Endothelial cell of umbilical vein (primary cell): ENCODE measurements at regions not wholly inside any gene's neighbourhood (a gene's known extent, or its start where the extent isn't known, plus 50 kb on each side); places are given as distances from the start of the nearest gene placed in this dataset.

Source experiments
- BruUV-seq: library from RNA; stranded (reverse); fragments of 400-500 nt; replicated peaks from 2 replicates; lab custom pipeline; 2021; lab: Mats Ljungman, UMichigan
- CTCF ChIA-PET: fragments of 300-600, 350-600 bp; sonication (Branson Sonifier 250); formaldehyde crosslinking; loops from one replicate; lab custom pipeline; 2021; ENCODE audit warnings: antibody characterized with exemption, inconsistent platforms; lab: Charles Lee
- POLR2A ChIA-PET: fragments of 300-600, 350-600 bp; sonication (Branson Sonifier 250); formaldehyde crosslinking; loops from one replicate; lab custom pipeline; 2021; ENCODE audit warnings: antibody characterized with exemption, inconsistent platforms; lab: Charles Lee
- DNase-seq: peaks from one replicate; pipeline ENCODE4 v3.0.0-alpha.2; 2011; ENCODE audit warnings: low read depth, low spot score
- FAIRE-seq: peaks from 2 replicates; lab custom pipeline; 2011; peaks lifted over from hg19 to GRCh38; lab: Jason Lieb, UNC
- H2AFZ ChIP-seq: 2 replicates; pipeline ENCODE4 v1.6.0; 2012; ENCODE audit warnings: low read depth, low read length, control low read depth, inconsistent platforms
- H3K27ac ChIP-seq: 2 replicates; pipeline ENCODE4 v1.5.1; 2011; ENCODE audit warnings: low read depth, mild to moderate bottlenecking, control low read depth, low read length, moderate library complexity; ENCODE audit not compliant: insufficient read depth
- H3K27me3 ChIP-seq, 2 experiments: 2 replicates each; pipeline versions ENCODE4 v1.6.0 to v1.6.1; 2011; ENCODE audit warnings: low read length in 2 of 2, mixed read lengths in 1 of 2; ENCODE audit not compliant: control insufficient read depth in 2 of 2, insufficient read depth in 2 of 2
- H3K36me3 ChIP-seq, 2 experiments: 2 replicates in 1 of 2; 3 replicates in 1 of 2; pipeline ENCODE4 v1.5.1; 2011; ENCODE audit warnings: low read length in 2 of 2, mild to moderate bottlenecking in 1 of 2, moderate library complexity in 1 of 2; ENCODE audit not compliant: control insufficient read depth in 2 of 2, insufficient read depth in 2 of 2; ENCODE audit errors: extremely low read depth in 1 of 2
- H3K4me1 ChIP-seq: 3 replicates; pipeline ENCODE4 v1.5.1; 2011; ENCODE audit warnings: mild to moderate bottlenecking, low read length; ENCODE audit not compliant: control insufficient read depth, insufficient read depth; ENCODE audit errors: extremely low read depth
- H3K4me2 ChIP-seq: 2 replicates; pipeline ENCODE4 v1.6.1; 2011; ENCODE audit warnings: low read length, control low read depth, mixed read lengths; ENCODE audit not compliant: insufficient read depth
- H3K4me3 ChIP-seq, 3 experiments: fragments of 200-600 bp in 1 of 3; sonication (generic), shearing (Covaris generic) in 1 of 3; replicated peaks in 1 of 3; 2 replicates each; pipeline ENCODE4 v1.5.1; 2011 to 2016; ENCODE audit warnings: control low read depth in 3 of 3, low read length in 3 of 3, mild to moderate bottlenecking in 2 of 3, inconsistent platforms in 1 of 3, low read depth in 1 of 3, moderate library complexity in 1 of 3; ENCODE audit not compliant: insufficient read depth in 1 of 3
- H3K79me2 ChIP-seq: 2 replicates; pipeline ENCODE4 v1.6.0; 2012; ENCODE audit warnings: low read length, inconsistent platforms; ENCODE audit not compliant: control insufficient read depth, insufficient read depth
- H3K9ac ChIP-seq: replicated peaks from 2 replicates; pipeline ENCODE3; 2011; ENCODE audit warnings: low read length, control low read depth; ENCODE audit not compliant: insufficient read depth; ENCODE audit errors: extremely low read depth
- H3K9me1 ChIP-seq: replicated peaks from 3 replicates; pipeline ENCODE4 v1.6.0; 2011; ENCODE audit warnings: mild to moderate bottlenecking, low read length; ENCODE audit not compliant: control insufficient read depth, insufficient read depth; ENCODE audit errors: extremely low read depth
- H3K9me3 ChIP-seq: replicated peaks from 2 replicates; pipeline ENCODE4 v1.5.1; 2012; ENCODE audit warnings: low read length, inconsistent platforms; ENCODE audit not compliant: control insufficient read depth, insufficient read depth
- H4K20me1 ChIP-seq: replicated peaks from 2 replicates; pipeline ENCODE3; 2011; ENCODE audit warnings: mild to moderate bottlenecking, low read length; ENCODE audit not compliant: control insufficient read depth, insufficient read depth; ENCODE audit errors: extremely low read depth
- CTCF ChIP-seq, 2 donors: IDR thresholded peaks; 1 replicate in 1 of 2; 2 replicates in 1 of 2; pipeline ENCODE4 v1.5.1; 2011; ENCODE audit warnings: low read length in 2 of 2, mild to moderate bottlenecking in 2 of 2, moderate library complexity in 2 of 2, control low read depth in 1 of 2, inconsistent platforms in 1 of 2, low read depth in 1 of 2; ENCODE audit not compliant: insufficient read depth in 1 of 2; ENCODE audit errors: extremely low read depth in 1 of 2
- EZH2 ChIP-seq: IDR thresholded peaks from 2 replicates; pipeline ENCODE4 v1.6.1; 2012; ENCODE audit warnings: borderline replicate concordance, low read depth, mild to moderate bottlenecking, moderate library complexity, low read length, inconsistent platforms; ENCODE audit not compliant: severe bottlenecking
- FOS ChIP-seq: IDR thresholded peaks from 2 replicates; pipeline ENCODE4 v1.6.1; 2011; ENCODE audit warnings: mild to moderate bottlenecking, low read length, moderate library complexity, borderline replicate concordance; ENCODE audit not compliant: insufficient read depth
- GATA2 ChIP-seq: IDR thresholded peaks from 2 replicates; pipeline ENCODE4 v1.7.0; 2011; ENCODE audit warnings: low read depth, mild to moderate bottlenecking, moderate library complexity, mixed read lengths, low read length; ENCODE audit not compliant: insufficient read length, insufficient read depth
- JUN ChIP-seq: IDR thresholded peaks from 2 replicates; pipeline ENCODE4 v1.6.1; 2011; ENCODE audit warnings: borderline replicate concordance, low read depth; ENCODE audit not compliant: insufficient read length, insufficient read depth
- MAX ChIP-seq: IDR thresholded peaks from 2 replicates; pipeline ENCODE4 v1.6.1; 2011; ENCODE audit not compliant: insufficient read depth, insufficient read length
- MYC ChIP-seq: IDR thresholded peaks from one replicate; pipeline ENCODE4 v1.6.1; 2011; ENCODE audit warnings: mild to moderate bottlenecking, low read depth, low read length
- POLR2A ChIP-seq: IDR thresholded peaks from 2 replicates; pipeline ENCODE4 v1.6.1; 2012; ENCODE audit warnings: low read depth, mild to moderate bottlenecking, control low read depth, low read length
- POLR2AphosphoS5 ChIP-seq: IDR thresholded peaks from 2 replicates; pipeline ENCODE4 v1.6.1; 2012; ENCODE audit warnings: low read depth, mild to moderate bottlenecking, control low read depth, low read length, moderate library complexity; ENCODE audit not compliant: insufficient read depth
- dilution Hi-C: fragments of 300-500 bp; cut with MboI; formaldehyde crosslinking; loops from one replicate; pipeline ENCODE4 v1.15.0; 2019; ENCODE audit warnings: low sequenced_read_pairs; ENCODE audit not compliant: extremely low pct_ligation_motif_present
- intact Hi-C: fragments of 100-400 bp; cut with micrococcal nuclease; formaldehyde crosslinking; loops from one replicate; pipeline ENCODE4 v1.10.0; 2022

GRCh38 chr1:79287982-79288381 is 281.5 kb upstream of the ADGRL4 start:
- TF ChIP-seq EZH2 (no peak), MAX (no peak), CTCF (IDR thresholded peaks at IDR 0.05; ENCODE audit: extremely low read depth in 1 of 2, insufficient read depth in 1 of 2, low read depth in 1 of 2, low read length in 2 of 2) (no peak), POLR2AphosphoS5 (no peak), POLR2A (no peak), MYC (no peak), FOS (no peak), JUN (no peak), GATA2 (no peak)
- dilution Hi-C loops, result no loop called here
- H4K20me1 ChIP-seq, result no peaks in the 10 kb centered on the region
- H3K27ac ChIP-seq, result no peak overlapping the region
- FAIRE-seq (no peak), DNase-seq (no peak)
- no peaks in the 10 kb centered on the region for H3K9me3 ChIP-seq
- no peak overlapping the region for H3K4me2 ChIP-seq
- no peaks in the 10 kb centered on the region for H3K4me1 ChIP-seq
- no peaks in the 10 kb centered on the region for H3K27me3 ChIP-seq
- no peaks in the 10 kb centered on the region for H3K9me1 ChIP-seq
- H3K36me3 ChIP-seq, result no peaks in the 10 kb centered on the region
- H3K4me3 ChIP-seq, result no peak overlapping the region
- CTCF ChIA-PET, result no interaction called here
- POLR2A ChIA-PET, result no interaction called here
- H2AFZ ChIP-seq, result no peak overlapping the region
- no peaks in the 10 kb centered on the region for H3K79me2 ChIP-seq
- BruUV-seq, result no TSS peak
- intact Hi-C loops, result no loop called here
- H3K9ac ChIP-seq, result no peak overlapping the region
